ENCODE measurements at regions not wholly inside any gene's neighbourhood (a gene's known extent, or its start where the extent isn't known, plus 50 kb on each side); places are given as distances from the start of the nearest gene placed in this dataset.

DNA sequence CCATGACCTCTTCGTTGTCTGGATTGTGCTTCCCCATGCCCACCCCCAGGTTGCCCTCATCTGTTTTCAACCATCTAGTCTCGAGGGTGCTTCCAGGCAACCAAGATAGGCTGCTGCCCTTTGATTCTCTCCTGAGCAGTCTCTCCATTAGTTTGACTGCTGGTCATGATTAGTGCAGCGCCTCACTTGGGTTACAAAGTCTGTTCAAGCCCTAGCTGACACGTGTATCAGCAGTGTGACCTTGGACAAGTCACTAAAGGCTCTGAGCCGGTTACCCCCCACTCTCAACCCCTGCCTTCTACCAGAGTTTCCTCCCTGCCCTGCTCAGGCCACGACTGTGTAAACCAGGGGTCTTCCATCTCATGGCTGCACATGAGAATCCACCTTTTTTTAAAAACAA, 185.3 kb upstream of the PWP1 start:
- no peaks in the 10 kb centered on the region for H3K9me3 ChIP-seq
- H3K4me3 ChIP-seq: no peak overlapping the region
- no peaks in the 10 kb centered on the region for H3K4me1 ChIP-seq
- H3K36me3 ChIP-seq: no peaks in the 10 kb centered on the region
- H3K27ac ChIP-seq: no peak overlapping the region
- DNase-seq: no peak
- no peaks in the 10 kb centered on the region for H3K27me3 ChIP-seq
- TF ChIP-seq POLR2A (IDR thresholded peaks at IDR 0.05): no peak
- TF ChIP-seq, protein P1, sequence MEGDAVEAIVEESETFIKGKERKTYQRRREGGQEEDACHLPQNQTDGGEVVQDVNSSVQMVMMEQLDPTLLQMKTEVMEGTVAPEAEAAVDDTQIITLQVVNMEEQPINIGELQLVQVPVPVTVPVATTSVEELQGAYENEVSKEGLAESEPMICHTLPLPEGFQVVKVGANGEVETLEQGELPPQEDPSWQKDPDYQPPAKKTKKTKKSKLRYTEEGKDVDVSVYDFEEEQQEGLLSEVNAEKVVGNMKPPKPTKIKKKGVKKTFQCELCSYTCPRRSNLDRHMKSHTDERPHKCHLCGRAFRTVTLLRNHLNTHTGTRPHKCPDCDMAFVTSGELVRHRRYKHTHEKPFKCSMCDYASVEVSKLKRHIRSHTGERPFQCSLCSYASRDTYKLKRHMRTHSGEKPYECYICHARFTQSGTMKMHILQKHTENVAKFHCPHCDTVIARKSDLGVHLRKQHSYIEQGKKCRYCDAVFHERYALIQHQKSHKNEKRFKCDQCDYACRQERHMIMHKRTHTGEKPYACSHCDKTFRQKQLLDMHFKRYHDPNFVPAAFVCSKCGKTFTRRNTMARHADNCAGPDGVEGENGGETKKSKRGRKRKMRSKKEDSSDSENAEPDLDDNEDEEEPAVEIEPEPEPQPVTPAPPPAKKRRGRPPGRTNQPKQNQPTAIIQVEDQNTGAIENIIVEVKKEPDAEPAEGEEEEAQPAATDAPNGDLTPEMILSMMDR (IDR thresholded peaks at IDR 0.05): no peak

DNA sequence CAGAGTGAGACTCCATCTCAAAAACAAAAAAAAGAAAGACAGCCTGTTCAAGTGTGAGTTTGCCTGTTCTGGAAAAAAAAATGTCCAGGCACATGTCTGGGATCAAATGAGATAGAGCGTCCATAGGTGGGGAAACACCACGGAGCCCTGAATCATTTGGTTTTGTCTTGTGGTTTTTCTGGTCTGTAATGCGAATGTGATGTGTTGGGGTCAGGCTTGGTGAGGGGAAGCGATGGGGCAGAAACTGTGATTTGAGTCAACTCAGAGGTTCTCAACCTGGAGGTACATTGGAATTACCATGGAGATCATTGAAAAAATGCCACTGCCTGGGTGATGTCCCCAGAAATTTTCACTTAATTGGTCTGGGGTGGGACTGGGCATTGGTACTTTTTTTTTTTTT, 183.9 kb upstream of the PWP1 start:
- no peak for TF ChIP-seq POLR2A (IDR thresholded peaks at IDR 0.05)
- TF ChIP-seq, protein P1 (IDR thresholded peaks at IDR 0.05): no peak
- no peaks in the 10 kb centered on the region for H3K27me3 ChIP-seq
- H3K4me1 ChIP-seq: no peaks in the 10 kb centered on the region
- no peaks in the 10 kb centered on the region for H3K36me3 ChIP-seq
- no peak overlapping the region for H3K4me3 ChIP-seq
- H3K27ac ChIP-seq: no peak overlapping the region
- no peak for DNase-seq
- H3K9me3 ChIP-seq: no peaks in the 10 kb centered on the region

DNA sequence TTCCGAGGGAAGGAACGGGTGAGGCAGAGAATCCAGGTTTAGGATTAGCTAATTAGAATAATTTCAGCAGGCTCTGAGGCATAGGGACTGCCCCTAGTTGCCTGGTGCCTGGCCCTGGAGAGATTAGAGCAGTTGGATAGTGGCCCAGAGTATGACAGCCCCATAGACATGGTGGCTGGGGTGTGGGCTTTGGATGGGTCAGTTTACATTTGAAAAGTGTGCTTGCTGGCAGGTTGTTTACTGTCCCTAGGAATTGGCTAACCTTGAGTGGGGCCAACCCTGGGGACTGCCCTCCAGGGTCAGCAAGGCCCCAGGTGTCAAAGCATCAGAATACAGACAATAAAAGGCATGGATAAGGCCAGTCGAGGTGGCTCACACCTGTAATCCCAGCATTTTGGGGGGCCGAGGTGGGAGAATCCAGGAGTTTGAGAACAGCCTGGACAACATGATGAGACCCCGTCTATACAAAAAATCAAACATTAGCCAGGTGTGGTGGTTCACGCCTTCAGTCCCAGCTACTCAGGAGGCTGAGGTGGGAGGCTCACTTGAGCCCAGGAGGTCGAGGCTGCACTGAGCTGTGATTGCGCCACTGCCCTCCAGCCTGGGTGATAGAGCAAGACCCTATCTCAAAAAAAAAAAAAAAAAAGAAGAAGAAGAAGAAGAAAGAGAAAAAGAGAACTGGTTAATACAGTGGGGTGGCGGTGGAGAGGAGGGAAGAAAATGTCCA, 182.3 kb upstream of the PWP1 start:
- H3K36me3 ChIP-seq: no peaks in the 10 kb centered on the region
- TF ChIP-seq, protein P1 (IDR thresholded peaks at IDR 0.05): no peak
- no peak for TF ChIP-seq POLR2A (IDR thresholded peaks at IDR 0.05)
- no peaks in the 10 kb centered on the region for H3K4me1 ChIP-seq

DNA sequence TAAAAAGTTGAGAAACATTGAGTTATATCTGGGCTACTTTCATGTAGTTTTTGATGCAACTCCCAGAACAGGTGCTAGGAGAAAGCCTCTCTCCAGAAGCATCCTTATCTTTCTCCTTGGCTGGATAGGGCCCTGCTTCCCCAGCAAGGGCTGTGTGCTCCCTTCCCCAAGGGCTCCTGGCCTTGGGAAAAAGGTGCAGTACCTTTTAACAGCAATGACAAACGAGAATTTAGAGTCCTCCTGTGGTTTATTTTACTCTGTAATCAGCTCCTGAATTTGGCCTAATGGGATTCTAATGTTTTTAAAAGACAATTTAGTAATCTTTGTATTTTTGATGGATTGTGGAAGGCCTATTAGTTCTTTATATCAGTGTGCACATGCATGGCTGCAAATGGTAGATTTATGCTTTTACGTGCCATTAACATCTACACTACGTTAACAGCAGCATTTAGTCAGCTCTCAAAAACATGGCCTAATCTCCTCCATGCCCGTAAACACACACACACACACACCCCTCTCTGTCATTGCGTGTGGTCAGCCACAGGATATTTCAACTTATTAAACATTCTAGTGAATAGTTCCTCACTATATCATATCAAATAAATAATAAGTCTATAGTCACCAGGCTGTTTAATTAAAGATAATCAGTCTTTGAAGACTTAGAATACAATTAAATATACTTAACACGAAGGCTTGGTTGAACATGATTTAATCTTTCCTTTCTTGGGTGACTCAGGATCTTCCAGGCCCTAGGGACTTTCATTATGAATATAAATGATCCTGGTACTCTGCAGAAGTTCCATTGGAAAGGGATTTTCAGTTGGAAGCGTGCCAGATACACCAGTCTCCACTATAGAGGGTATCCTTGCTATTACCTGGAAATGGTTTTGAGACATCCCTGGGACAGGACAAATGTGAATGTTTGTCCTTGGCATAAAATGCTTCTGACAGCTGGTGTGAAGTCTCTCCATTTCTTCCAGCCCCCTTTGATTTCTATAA, 181.4 kb upstream of the PWP1 start:
- Histone ChIP-seq H3K27ac (no peak overlapping the region), H3K36me3 (no peaks in the 10 kb centered on the region), H3K27me3 (no peaks in the 10 kb centered on the region), H3K4me1 (no peaks in the 10 kb centered on the region), H3K4me3 (no peak overlapping the region), H3K9me3 (no peaks in the 10 kb centered on the region)
- DNase-seq: no peak
- TF ChIP-seq POLR2A (IDR thresholded peaks at IDR 0.05): no peak
- TF ChIP-seq, protein P1 (IDR thresholded peaks at IDR 0.05): no peak

More for the DNA sequence above, 182.3 kb upstream of the PWP1 start:
- DNase-seq: no peak
- Histone ChIP-seq H3K27me3 (no peaks in the 10 kb centered on the region), H3K9me3 (no peaks in the 10 kb centered on the region), H3K27ac (no peak overlapping the region), H3K4me3 (no peak overlapping the region)

DNA sequence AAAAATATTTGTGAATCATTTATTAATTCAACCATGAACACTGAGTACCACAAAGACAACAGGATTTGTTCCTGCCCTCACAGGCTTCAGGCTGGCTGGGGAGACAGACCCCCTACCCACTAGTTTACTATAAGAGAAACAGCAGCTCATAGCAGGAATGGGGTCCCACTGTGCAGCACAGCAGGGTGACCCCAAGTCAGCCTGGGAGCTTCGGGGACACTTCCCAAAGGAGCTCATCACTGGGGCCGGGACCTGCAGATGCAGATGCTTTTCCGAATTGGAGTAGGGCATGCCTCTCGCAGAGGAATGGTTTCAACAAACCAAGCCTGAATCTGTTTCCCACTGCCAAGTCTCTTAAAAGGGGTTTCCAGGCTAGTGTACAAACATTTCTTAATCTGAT, 176.2 kb upstream of the PWP1 start:
- TF ChIP-seq, protein P1 (IDR thresholded peaks at IDR 0.05): no peak
- TF ChIP-seq POLR2A (IDR thresholded peaks at IDR 0.05): no peak
- DNase-seq: no peak

More for the DNA sequence above, 176.2 kb upstream of the PWP1 start:
- Histone ChIP-seq H3K36me3 (no peaks in the 10 kb centered on the region), H3K27me3 (no peaks in the 10 kb centered on the region), H3K4me3 (no peak overlapping the region), H3K27ac (no peak overlapping the region), H3K9me3 (no peaks in the 10 kb centered on the region), H3K4me1 (no peaks in the 10 kb centered on the region)

Data from Peyer's patch (tissue), 4 donors.